Tibial artery (tissue), 4 donors: ENCODE measurements at regions not wholly inside any gene's neighbourhood (a gene's known extent, or its start where the extent isn't known, plus 50 kb on each side); places are given as distances from the start of the nearest gene placed in this dataset.

Source experiments
- DNase-seq, 2 donors: peaks; one replicate each; pipeline ENCODE4 v3.0.0-alpha.2; 2019
- H3K27ac ChIP-seq, 2 donors: fragments of 200-600 bp; sonication (generic) in 1 of 2; 1 replicate in 1 of 2; 2 replicates in 1 of 2; pipeline ENCODE4 v1.5.1; 2018 to 2019; ENCODE audit warnings: mild to moderate bottlenecking in 1 of 2
- H3K27me3 ChIP-seq, 2 donors: fragments of 200-600 bp; sonication (generic) in 1 of 2; one replicate each; pipeline versions ENCODE4 v1.5.1 to v1.6.0; 2016 to 2019
- H3K36me3 ChIP-seq, 3 donors: fragments of 200-600 bp; sonication (generic) in 2 of 3; one replicate each; pipeline ENCODE4 v1.5.1; 2016 to 2019; ENCODE audit warnings: mild to moderate bottlenecking in 2 of 3
- H3K4me1 ChIP-seq, 4 donors: fragments of 200-600 bp; sonication (generic) in 2 of 4; 1 replicate in 3 of 4; 2 replicates in 1 of 4; pipeline ENCODE4 v1.5.1; 2016 to 2019
- H3K4me3 ChIP-seq, 2 donors: fragments of 200-600 bp; sonication (generic) in 1 of 2; 1 replicate in 1 of 2; 2 replicates in 1 of 2; pipeline ENCODE4 v1.5.1; 2018 to 2019; ENCODE audit warnings: mild to moderate bottlenecking in 2 of 2
- H3K9me3 ChIP-seq, 3 donors: fragments of 200-600 bp; sonication (generic) in 1 of 3; one replicate each; pipeline ENCODE4 v1.5.1; 2016 to 2019
- intact Hi-C: fragments of 100-400 bp; cut with DNase I; formaldehyde crosslinking; loops from one replicate; pipeline ENCODE4 v1.15.0; 2023; ENCODE audit warnings: low total_unique reads
- TF ChIP-seq, protein P1 (sequence below), 2 experiments: fragments of 200-600 bp in 1 of 2; fragments of 450-650 bp in 1 of 2; IDR thresholded peaks; one replicate each; pipeline ENCODE4 v1.5.1; 2017 to 2019; ENCODE audit warnings: antibody characterized with exemption in 2 of 2, mild to moderate bottlenecking in 1 of 2, moderate library complexity in 1 of 2

DNA sequence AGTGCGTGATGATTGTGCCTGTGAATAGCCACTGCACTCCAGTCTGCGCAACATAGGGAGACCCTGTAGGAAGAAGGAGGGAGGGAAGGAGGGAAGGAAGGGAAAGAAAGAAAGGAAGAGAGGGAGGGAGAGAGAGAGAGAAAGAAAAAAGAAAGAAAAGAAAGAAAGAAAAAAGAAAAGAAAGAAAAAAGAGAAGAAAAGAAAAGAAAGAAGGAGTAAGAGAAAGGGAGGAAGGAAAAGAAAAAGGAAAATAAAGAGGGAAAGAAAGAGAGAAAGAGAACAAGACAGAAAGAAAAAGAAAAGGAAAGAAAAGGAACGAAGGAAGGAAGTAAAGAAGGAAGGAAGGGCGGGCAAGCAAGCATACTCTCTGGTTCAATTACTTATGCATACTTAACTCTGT lies 112.9 kb upstream of the ANK3 start:
- no peaks in the 10 kb centered on the region for H3K36me3 ChIP-seq
- H3K4me1 ChIP-seq, result no peaks in the 10 kb centered on the region
- no peaks in the 10 kb centered on the region for H3K9me3 ChIP-seq
- intact Hi-C loops, result no loop called here
- DNase-seq, result no peak
- H3K27ac ChIP-seq, result no peak overlapping the region
- no peaks in the 10 kb centered on the region for H3K27me3 ChIP-seq
- no peak overlapping the region for H3K4me3 ChIP-seq
- TF ChIP-seq, protein P1, sequence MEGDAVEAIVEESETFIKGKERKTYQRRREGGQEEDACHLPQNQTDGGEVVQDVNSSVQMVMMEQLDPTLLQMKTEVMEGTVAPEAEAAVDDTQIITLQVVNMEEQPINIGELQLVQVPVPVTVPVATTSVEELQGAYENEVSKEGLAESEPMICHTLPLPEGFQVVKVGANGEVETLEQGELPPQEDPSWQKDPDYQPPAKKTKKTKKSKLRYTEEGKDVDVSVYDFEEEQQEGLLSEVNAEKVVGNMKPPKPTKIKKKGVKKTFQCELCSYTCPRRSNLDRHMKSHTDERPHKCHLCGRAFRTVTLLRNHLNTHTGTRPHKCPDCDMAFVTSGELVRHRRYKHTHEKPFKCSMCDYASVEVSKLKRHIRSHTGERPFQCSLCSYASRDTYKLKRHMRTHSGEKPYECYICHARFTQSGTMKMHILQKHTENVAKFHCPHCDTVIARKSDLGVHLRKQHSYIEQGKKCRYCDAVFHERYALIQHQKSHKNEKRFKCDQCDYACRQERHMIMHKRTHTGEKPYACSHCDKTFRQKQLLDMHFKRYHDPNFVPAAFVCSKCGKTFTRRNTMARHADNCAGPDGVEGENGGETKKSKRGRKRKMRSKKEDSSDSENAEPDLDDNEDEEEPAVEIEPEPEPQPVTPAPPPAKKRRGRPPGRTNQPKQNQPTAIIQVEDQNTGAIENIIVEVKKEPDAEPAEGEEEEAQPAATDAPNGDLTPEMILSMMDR (IDR thresholded peaks at IDR 0.05), result no peak

DNA sequence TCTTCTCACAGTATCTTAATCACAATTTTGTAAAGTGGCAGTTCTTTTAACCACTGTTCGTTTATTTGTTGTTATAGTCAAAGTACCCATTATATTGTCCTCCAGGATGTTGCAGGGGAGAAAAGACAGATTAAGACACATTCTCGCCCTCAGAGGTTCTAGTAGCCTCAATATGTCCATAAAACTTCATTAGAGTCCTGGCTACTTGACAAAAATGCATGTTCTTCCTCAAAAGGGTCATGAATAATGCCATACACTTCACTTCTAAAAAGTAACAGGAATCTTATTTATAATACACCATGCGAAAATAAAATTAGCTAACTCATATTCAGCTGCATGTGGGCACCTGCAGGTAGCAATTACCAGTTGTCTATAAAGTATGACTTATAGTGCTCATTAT lies 109.3 kb upstream of the ANK3 start:
- TF ChIP-seq, protein P1 (IDR thresholded peaks at IDR 0.05), result no peak
- intact Hi-C loops, result no loop called here
- H3K4me3 ChIP-seq, result no peak overlapping the region
- no peaks in the 10 kb centered on the region for H3K9me3 ChIP-seq
- no peaks in the 10 kb centered on the region for H3K36me3 ChIP-seq
- H3K4me1 ChIP-seq, result no peaks in the 10 kb centered on the region
- H3K27ac ChIP-seq, result no peak overlapping the region
- DNase-seq, result no peak
- no peaks in the 10 kb centered on the region for H3K27me3 ChIP-seq

DNA sequence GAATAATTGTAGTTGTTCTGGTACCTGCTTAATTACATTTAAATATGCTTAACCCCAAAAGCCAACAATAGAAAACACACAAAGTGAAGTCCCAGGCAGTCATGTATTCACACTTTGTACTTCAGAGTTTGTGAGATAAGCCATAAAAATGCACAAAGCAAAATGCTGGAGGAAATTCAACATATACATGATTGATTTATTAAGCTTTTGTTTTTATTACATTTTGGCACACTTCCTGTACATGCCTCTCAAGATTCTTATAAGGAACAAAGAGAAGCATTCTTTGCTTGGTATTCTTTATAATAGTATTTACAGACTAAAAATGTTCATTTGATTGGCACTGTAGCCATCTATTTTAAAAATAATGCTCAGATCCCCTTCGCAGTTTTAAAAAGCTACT lies 107.7 kb upstream of the ANK3 start:
- H3K4me3 ChIP-seq, result no peak overlapping the region
- H3K27ac ChIP-seq, result no peak overlapping the region
- TF ChIP-seq, protein P1 (IDR thresholded peaks at IDR 0.05), result no peak
- H3K4me1 ChIP-seq, result no peaks in the 10 kb centered on the region
- no peaks in the 10 kb centered on the region for H3K27me3 ChIP-seq
- intact Hi-C loops, result no loop called here
- no peak for DNase-seq
- H3K36me3 ChIP-seq, result no peaks in the 10 kb centered on the region
- no peaks in the 10 kb centered on the region for H3K9me3 ChIP-seq

DNA sequence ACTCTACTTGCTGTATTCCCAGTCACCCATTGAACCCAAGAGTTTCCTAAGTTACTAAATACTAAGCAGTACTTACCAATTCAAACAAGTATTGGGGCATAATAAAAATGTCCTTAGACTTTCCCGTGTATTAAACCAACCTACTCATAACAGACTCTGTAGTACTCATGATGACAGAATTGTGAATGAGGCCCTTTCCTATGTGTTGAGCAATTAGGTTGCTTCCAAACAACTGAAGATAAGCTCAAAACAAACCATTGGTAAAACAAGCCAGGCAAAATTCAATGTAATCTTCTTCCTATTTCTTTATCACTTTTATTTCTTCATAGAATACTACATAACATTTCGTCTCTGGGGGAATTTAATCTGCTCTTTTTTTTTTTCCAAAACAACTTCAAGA lies 106.5 kb upstream of the ANK3 start:
- DNase-seq, result no peak
- TF ChIP-seq, protein P1 (IDR thresholded peaks at IDR 0.05), result no peak
- no peak overlapping the region for H3K27ac ChIP-seq
- no peaks in the 10 kb centered on the region for H3K27me3 ChIP-seq
- no peaks in the 10 kb centered on the region for H3K9me3 ChIP-seq
- no peaks in the 10 kb centered on the region for H3K4me1 ChIP-seq
- intact Hi-C loops, result no loop called here
- no peaks in the 10 kb centered on the region for H3K36me3 ChIP-seq
- H3K4me3 ChIP-seq, result no peak overlapping the region

DNA sequence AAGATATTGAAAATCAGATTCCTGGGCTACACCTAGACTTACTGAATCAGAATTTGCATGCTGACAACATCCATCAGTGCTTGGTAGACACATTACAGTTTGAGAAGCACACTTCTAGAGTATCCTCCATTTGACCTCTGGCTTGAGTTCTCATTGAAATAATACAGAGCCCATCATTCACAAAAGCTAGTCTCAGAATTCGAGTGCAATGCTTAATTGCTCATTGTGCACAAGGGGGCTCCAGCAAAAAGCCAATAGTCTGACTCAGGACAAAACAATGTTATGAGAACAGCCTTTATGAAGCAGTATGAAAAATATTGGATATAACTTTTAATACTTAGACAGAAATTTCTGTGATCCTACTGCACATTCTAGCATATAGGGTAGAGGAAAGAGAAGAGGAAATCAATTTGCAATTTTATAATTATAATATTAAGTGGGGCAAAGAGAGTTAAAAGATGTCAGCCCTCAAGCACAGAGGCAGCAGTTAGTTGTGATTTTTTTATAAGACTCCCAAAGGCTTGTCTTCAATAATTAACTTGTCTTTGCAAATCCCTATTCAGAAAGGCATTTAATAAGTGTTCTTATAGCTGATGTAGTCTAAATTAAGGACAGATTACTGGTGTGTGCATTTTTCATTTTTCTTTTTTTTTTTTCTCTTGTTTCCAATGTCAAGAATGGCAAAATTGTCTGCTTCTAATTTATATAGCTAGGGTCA lies 105.8 kb upstream of the ANK3 start:
- no peak overlapping the region for H3K27ac ChIP-seq
- H3K36me3 ChIP-seq, result no peaks in the 10 kb centered on the region
- no peaks in the 10 kb centered on the region for H3K9me3 ChIP-seq

More for the DNA sequence above, 105.8 kb upstream of the ANK3 start:
- TF ChIP-seq, protein P1 (IDR thresholded peaks at IDR 0.05), result no peak
- Histone ChIP-seq H3K4me1 (no peaks in the 10 kb centered on the region), H3K4me3 (no peak overlapping the region), H3K27me3 (no peaks in the 10 kb centered on the region)
- no peak for DNase-seq
- intact Hi-C loops, result no loop called here
